ENCODE measurements at regions not wholly inside any gene's neighbourhood (a gene's known extent, or its start where the extent isn't known, plus 50 kb on each side); places are given as distances from the start of the nearest gene placed in this dataset.

DNA sequence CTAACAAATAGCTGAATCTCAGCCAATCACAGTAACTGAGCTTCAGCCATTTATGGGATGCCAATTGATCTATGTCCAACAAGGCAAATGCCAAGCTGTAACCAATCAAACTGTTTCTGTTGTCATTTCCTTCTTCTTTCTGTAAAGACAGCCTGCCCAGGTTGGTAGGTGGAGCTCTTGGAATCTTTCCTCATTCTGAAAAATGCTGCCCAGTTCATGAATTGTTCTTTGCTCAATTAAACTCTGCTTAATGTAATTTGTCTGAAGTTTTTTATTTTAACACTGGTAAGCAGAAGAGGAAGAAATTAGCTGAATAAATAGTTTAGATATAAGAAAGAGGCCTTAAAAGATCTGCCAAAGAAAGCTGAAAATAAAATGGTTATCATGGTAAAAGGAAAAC lies 1235.6 kb downstream of the EFNA5 start:
- TF ChIP-seq, protein P1, sequence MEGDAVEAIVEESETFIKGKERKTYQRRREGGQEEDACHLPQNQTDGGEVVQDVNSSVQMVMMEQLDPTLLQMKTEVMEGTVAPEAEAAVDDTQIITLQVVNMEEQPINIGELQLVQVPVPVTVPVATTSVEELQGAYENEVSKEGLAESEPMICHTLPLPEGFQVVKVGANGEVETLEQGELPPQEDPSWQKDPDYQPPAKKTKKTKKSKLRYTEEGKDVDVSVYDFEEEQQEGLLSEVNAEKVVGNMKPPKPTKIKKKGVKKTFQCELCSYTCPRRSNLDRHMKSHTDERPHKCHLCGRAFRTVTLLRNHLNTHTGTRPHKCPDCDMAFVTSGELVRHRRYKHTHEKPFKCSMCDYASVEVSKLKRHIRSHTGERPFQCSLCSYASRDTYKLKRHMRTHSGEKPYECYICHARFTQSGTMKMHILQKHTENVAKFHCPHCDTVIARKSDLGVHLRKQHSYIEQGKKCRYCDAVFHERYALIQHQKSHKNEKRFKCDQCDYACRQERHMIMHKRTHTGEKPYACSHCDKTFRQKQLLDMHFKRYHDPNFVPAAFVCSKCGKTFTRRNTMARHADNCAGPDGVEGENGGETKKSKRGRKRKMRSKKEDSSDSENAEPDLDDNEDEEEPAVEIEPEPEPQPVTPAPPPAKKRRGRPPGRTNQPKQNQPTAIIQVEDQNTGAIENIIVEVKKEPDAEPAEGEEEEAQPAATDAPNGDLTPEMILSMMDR (conservative IDR thresholded peaks at IDR 0.05) = no peak
- no peak for TF ChIP-seq ZFX (IDR thresholded peaks at IDR 0.05)
